ENCODE measurements at regions not wholly inside any gene's neighbourhood (a gene's known extent, or its start where the extent isn't known, plus 50 kb on each side); places are given as distances from the start of the nearest gene placed in this dataset.

DNA sequence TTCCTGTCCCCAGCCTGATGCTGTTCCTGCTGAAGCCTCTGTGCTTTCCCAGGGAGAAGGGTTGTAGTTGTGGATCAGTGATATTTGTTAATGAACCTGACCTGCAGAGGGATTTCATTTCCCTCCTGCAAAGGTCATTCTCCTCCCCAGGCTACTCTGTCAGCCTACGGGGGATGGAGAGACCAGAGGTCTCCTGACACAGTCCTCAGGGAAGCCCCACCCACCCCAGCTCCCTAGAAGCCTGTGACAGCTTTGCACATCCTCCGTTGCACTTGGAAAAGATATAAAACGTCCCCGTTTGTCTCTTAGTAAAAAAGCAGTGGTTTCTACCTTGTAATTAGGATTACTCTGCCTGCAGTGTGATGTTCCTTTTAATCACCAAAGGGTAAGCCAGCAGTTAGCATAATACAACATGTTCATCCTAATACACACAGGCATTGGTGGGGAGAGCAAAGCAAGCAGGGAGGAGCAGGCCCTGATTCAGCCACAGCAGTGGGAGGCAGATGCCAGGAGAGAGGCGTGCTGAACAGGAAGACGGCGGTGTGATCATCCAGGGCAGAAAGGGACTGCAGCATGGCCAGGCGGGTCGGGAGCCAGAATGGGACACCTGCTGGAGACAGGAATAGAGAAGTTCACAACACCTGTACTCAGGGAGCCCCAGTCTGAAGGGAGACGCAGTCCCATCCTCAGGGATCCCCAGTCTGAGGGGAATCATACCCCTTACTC, 293.5 kb downstream of the LRFN2 start:
- H3K4me1 ChIP-seq: no peaks in the 10 kb centered on the region
- H3K27me3 ChIP-seq: no peaks in the 10 kb centered on the region
- H3K9me3 ChIP-seq: no peaks in the 10 kb centered on the region
- no peak for TF ChIP-seq POLR2A (IDR thresholded peaks at IDR 0.05)
- no peaks in the 10 kb centered on the region for H3K36me3 ChIP-seq
- no peak overlapping the region for H3K4me3 ChIP-seq (replicated peaks in 1 of 3)
- DNase-seq: no peak
- H3K27ac ChIP-seq: no peak overlapping the region
- WGBS, 2 donors: 56 to 57% methylated on average over 9 to 10 of the region's 10 CpGs
- intact Hi-C loops (cut with DNase I): no loop called here

DNA sequence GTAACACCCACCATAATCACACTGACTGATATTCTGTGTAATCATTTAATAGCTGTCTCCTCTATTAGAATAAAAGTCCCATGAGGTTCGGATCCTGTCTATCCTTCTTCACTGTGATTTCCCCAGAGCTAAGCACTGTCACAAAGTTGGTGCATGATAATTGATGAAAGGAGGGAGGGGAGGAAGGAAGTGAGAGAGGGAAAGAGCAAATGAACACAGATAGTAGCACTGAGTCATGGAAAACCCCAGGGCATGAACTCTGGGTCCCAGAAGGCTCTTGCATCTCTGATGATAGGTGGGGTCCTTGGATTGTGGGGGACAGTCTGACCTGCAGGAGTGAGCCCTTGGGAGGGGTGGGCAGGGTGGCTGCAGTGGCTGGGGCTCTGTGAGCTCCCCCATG, 294.1 kb downstream of the LRFN2 start:
- Histone ChIP-seq H3K9me3 (no peaks in the 10 kb centered on the region), H3K27me3 (no peaks in the 10 kb centered on the region), H3K27ac (no peak overlapping the region), H3K4me3 (replicated peaks in 1 of 3) (no peak overlapping the region), H3K36me3 (no peaks in the 10 kb centered on the region), H3K4me1 (no peaks in the 10 kb centered on the region)
- TF ChIP-seq POLR2A (IDR thresholded peaks at IDR 0.05): no peak
- TF ChIP-seq, protein P1, sequence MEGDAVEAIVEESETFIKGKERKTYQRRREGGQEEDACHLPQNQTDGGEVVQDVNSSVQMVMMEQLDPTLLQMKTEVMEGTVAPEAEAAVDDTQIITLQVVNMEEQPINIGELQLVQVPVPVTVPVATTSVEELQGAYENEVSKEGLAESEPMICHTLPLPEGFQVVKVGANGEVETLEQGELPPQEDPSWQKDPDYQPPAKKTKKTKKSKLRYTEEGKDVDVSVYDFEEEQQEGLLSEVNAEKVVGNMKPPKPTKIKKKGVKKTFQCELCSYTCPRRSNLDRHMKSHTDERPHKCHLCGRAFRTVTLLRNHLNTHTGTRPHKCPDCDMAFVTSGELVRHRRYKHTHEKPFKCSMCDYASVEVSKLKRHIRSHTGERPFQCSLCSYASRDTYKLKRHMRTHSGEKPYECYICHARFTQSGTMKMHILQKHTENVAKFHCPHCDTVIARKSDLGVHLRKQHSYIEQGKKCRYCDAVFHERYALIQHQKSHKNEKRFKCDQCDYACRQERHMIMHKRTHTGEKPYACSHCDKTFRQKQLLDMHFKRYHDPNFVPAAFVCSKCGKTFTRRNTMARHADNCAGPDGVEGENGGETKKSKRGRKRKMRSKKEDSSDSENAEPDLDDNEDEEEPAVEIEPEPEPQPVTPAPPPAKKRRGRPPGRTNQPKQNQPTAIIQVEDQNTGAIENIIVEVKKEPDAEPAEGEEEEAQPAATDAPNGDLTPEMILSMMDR (IDR thresholded peaks at IDR 0.05): no peak
- WGBS, 2 donors: 72% methylated on average over 1 of the region's 1 CpG
- intact Hi-C loops (cut with DNase I): no loop called here
- no peak for DNase-seq

DNA sequence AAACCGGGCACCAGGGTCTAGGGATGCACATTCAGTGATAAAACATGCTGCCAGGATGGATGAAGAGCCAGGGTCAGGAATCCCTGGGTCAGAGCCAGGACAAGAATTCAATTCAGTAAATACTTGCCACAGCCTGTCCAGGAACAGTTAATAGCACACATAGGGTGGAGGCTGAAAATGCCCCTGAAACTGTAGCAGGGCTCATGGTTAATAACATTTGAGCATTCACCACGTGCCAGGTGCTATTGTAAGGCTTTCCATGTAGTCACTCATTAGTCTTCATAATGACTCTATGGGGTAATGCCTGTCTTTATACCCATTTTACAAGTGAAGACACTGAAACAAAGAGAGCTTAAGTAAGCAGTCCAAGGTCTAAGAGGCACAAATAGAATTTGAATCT, 296.3 kb downstream of the LRFN2 start:
- no peaks in the 10 kb centered on the region for H3K9me3 ChIP-seq
- H3K4me3 ChIP-seq (replicated peaks in 1 of 3): no peak overlapping the region
- TF ChIP-seq, protein P1 (IDR thresholded peaks at IDR 0.05): no peak
- no peak for TF ChIP-seq POLR2A (IDR thresholded peaks at IDR 0.05)
- no peak overlapping the region for H3K27ac ChIP-seq
- H3K36me3 ChIP-seq: no peaks in the 10 kb centered on the region
- H3K27me3 ChIP-seq: no peaks in the 10 kb centered on the region
- DNase-seq: no peak
- 27 to 42% methylated on average over 2 of the region's 2 CpGs for WGBS, 2 donors
- intact Hi-C loops (cut with DNase I): no loop called here
- H3K4me1 ChIP-seq: no peaks in the 10 kb centered on the region

DNA sequence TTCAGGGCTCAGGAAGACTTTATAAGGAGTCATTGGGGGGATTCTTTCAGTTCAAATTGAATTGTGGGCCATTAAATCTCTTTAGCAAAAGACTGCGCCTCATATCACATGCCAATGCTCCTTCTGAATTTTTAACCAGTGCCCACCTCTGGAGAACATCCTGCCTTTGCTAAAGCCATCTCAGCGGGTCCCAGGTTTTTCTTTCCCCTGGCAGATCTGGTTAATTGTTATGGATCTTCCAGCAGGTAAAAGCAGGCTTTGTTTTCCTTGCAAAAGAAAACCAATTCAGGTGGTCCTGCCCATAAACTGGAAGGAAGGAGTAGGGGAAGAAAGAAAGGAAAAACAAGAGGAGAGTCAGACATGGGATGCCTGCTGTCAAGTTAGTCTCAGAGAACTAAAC, 298.2 kb downstream of the LRFN2 start:
- H3K4me1 ChIP-seq: no peaks in the 10 kb centered on the region
- no peaks in the 10 kb centered on the region for H3K36me3 ChIP-seq
- WGBS, 2 donors: 78 to 87% methylated on average over 2 of the region's 2 CpGs
- H3K4me3 ChIP-seq (replicated peaks in 1 of 3): no peak overlapping the region
- H3K9me3 ChIP-seq: no peaks in the 10 kb centered on the region
- intact Hi-C loops (cut with DNase I): no loop called here
- no peak for DNase-seq
- H3K27me3 ChIP-seq: no peaks in the 10 kb centered on the region
- H3K27ac ChIP-seq: no peak overlapping the region
- no peak for TF ChIP-seq POLR2A (IDR thresholded peaks at IDR 0.05)
- TF ChIP-seq, protein P1 (IDR thresholded peaks at IDR 0.05): no peak

DNA sequence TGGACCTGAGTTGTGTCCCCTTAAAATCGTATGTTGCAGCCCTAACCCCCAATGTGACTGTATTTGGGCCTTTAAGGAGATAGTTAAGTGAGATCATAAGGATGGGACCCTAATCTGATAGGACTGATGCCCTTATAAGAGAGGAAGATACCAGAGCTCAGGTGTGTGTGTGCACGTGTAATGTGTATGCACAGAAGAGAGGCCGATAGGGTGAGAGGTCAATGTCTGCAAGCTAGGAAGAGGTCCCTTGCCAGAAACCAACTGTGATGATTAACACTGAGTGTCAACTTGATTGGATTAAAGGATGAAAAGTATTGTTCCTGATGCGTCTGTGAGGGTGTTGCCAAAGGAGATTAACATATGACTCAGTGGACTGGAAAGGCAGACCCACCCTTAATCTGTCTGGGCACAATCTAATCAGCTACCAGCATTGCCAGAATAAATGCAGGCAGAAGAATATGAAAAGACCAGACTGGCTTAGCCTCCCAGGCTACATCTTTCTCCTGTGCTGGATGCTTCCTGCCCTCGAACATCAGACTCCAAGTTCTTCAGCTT, 299.8 kb downstream of the LRFN2 start:
- intact Hi-C loops (cut with DNase I): no loop called here
- Histone ChIP-seq H3K36me3 (no peaks in the 10 kb centered on the region), H3K27me3 (no peaks in the 10 kb centered on the region), H3K9me3 (no peaks in the 10 kb centered on the region), H3K4me1 (no peaks in the 10 kb centered on the region), H3K4me3 (replicated peaks in 1 of 3) (no peak overlapping the region), H3K27ac (no peak overlapping the region)
- 82 to 84% methylated on average over 5 of the region's 5 CpGs for WGBS, 2 donors
- TF ChIP-seq POLR2A (IDR thresholded peaks at IDR 0.05): no peak
- no peak for DNase-seq

DNA sequence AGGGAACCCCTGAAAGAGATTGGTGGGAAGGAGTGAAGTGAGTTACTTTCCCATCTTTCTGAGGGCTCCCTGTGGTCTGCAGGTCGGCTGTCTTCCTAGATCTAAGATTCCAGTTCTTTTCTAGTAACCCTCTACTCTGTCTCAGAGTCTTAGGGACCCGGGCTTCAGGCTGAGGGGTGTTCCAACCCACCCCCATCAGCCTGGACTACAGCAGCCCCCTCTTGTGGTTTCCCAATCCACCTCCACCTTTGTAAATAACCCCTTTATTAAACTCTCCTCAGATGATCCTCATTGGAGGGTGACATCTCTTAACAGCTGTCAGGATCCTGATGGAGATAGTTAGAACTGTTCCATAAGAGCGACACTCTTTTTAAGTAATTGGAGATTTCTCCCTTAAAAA, 300.4 kb downstream of the LRFN2 start:
- no peak for DNase-seq
- no peaks in the 10 kb centered on the region for H3K27me3 ChIP-seq
- no peaks in the 10 kb centered on the region for H3K4me1 ChIP-seq
- 44 to 56% methylated on average over 3 of the region's 3 CpGs for WGBS, 2 donors
- no peaks in the 10 kb centered on the region for H3K36me3 ChIP-seq
- no peak overlapping the region for H3K27ac ChIP-seq
- TF ChIP-seq POLR2A (IDR thresholded peaks at IDR 0.05): no peak
- TF ChIP-seq, protein P1 (IDR thresholded peaks at IDR 0.05): no peak
- intact Hi-C loops (cut with DNase I): no loop called here
- no peaks in the 10 kb centered on the region for H3K9me3 ChIP-seq
- H3K4me3 ChIP-seq (replicated peaks in 1 of 3): no peak overlapping the region
